ENCODE measurements at regions not wholly inside any gene's neighbourhood (a gene's known extent, or its start where the extent isn't known, plus 50 kb on each side); places are given as distances from the start of the nearest gene placed in this dataset.
"Not testable (repeated sequence)": the region's sequence is repeated elsewhere in the genome, so short reads cannot be mapped to it uniquely, and the experiment has no call there.

DNA sequence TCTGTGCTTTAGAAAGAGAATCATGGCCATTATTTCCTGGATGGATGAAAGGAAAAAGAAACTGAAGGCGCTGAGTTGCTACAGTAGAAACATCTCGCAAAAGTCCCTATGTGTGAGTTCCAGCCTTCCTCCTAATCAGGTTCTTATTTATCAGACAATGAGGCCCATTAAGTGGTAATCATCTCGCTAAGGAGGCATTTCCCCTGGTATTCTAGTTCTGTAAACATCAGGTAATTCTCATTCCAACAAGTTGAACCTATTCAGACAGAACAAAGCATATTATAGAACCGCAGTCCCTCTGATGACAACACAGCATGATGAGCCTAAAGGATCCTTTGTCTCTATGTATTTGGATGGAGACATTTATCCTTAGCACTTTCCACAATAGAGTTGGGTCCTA lies 205.7 kb upstream of the MAOA start:
- Histone ChIP-seq H3K9ac (ENCODE audit: low read depth in 1 of 2, low read length in 2 of 2) (no peak overlapping the region), H3K27me3 (ENCODE audit: control insufficient read depth in 4 of 4, insufficient read depth in 4 of 4, low read length in 3 of 4) (peaks cover 0 to 3% (median 0%) of the 10 kb centered on the region in 4 donors), H3K4me3 (ENCODE audit: low read depth in 1 of 3, low read length in 3 of 3) (no peak overlapping the region), H3K27ac (ENCODE audit: low read depth in 1 of 2, low read length in 2 of 2) (no peak overlapping the region), H3K4me1 (ENCODE audit: control insufficient read depth in 4 of 4, insufficient read depth in 4 of 4, low read length in 3 of 4) (no peaks in the 10 kb centered on the region), H3K9me3 (ENCODE audit: control insufficient read depth in 4 of 4, low read length in 3 of 4) (peaks cover 4 to 37% (median 17%) of the 10 kb centered on the region in 4 donors), H3K36me3 (ENCODE audit: control insufficient read depth in 4 of 4, insufficient read depth in 3 of 4, low read depth in 1 of 4, low read length in 3 of 4) (no peaks in the 10 kb centered on the region)
- 52% methylated on average over 4 of the region's 4 CpGs for WGBS
- TF ChIP-seq HNF4G (IDR thresholded peaks at IDR 0.05) (no peak), RAD21 (IDR thresholded peaks at IDR 0.05) (no peak), HNF4A (conservative IDR thresholded peaks at IDR 0.05) (no peak), SP1 (IDR thresholded peaks at IDR 0.05) (no peak), GABPA (IDR thresholded peaks at IDR 0.05 in 1 of 2, conservative IDR thresholded peaks at IDR 0.05 in 1 of 2) (no peak), FOXA2 (IDR thresholded peaks at IDR 0.05) (no peak), TAF1 (conservative IDR thresholded peaks at IDR 0.05) (no peak), EGR1 (IDR thresholded peaks at IDR 0.05; ENCODE audit: low read depth in 2 of 2) (no peak), RXRA (IDR thresholded peaks at IDR 0.05) (no peak), ZBTB33 (IDR thresholded peaks at IDR 0.05) (no peak), JUND (IDR thresholded peaks at IDR 0.05) (no peak), FOXA1 (IDR thresholded peaks at IDR 0.05) (no peak), NR2F2 (IDR thresholded peaks at IDR 0.05) (no peak), MAX (IDR thresholded peaks at IDR 0.05) (no peak)
- TF ChIP-seq, protein P1, sequence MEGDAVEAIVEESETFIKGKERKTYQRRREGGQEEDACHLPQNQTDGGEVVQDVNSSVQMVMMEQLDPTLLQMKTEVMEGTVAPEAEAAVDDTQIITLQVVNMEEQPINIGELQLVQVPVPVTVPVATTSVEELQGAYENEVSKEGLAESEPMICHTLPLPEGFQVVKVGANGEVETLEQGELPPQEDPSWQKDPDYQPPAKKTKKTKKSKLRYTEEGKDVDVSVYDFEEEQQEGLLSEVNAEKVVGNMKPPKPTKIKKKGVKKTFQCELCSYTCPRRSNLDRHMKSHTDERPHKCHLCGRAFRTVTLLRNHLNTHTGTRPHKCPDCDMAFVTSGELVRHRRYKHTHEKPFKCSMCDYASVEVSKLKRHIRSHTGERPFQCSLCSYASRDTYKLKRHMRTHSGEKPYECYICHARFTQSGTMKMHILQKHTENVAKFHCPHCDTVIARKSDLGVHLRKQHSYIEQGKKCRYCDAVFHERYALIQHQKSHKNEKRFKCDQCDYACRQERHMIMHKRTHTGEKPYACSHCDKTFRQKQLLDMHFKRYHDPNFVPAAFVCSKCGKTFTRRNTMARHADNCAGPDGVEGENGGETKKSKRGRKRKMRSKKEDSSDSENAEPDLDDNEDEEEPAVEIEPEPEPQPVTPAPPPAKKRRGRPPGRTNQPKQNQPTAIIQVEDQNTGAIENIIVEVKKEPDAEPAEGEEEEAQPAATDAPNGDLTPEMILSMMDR (IDR thresholded peaks at IDR 0.05; ENCODE audit: low read depth, low read length, missing input control) = no peak
- TF ChIP-seq, protein P2, sequence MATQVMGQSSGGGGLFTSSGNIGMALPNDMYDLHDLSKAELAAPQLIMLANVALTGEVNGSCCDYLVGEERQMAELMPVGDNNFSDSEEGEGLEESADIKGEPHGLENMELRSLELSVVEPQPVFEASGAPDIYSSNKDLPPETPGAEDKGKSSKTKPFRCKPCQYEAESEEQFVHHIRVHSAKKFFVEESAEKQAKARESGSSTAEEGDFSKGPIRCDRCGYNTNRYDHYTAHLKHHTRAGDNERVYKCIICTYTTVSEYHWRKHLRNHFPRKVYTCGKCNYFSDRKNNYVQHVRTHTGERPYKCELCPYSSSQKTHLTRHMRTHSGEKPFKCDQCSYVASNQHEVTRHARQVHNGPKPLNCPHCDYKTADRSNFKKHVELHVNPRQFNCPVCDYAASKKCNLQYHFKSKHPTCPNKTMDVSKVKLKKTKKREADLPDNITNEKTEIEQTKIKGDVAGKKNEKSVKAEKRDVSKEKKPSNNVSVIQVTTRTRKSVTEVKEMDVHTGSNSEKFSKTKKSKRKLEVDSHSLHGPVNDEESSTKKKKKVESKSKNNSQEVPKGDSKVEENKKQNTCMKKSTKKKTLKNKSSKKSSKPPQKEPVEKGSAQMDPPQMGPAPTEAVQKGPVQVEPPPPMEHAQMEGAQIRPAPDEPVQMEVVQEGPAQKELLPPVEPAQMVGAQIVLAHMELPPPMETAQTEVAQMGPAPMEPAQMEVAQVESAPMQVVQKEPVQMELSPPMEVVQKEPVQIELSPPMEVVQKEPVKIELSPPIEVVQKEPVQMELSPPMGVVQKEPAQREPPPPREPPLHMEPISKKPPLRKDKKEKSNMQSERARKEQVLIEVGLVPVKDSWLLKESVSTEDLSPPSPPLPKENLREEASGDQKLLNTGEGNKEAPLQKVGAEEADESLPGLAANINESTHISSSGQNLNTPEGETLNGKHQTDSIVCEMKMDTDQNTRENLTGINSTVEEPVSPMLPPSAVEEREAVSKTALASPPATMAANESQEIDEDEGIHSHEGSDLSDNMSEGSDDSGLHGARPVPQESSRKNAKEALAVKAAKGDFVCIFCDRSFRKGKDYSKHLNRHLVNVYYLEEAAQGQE (IDR thresholded peaks at IDR 0.05) = no peak
- TF ChIP-seq, protein P3, sequence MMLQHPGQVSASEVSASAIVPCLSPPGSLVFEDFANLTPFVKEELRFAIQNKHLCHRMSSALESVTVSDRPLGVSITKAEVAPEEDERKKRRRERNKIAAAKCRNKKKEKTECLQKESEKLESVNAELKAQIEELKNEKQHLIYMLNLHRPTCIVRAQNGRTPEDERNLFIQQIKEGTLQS (IDR thresholded peaks at IDR 0.05) = no peak
- DNase-seq (ENCODE audit: low spot score) = no peak

DNA sequence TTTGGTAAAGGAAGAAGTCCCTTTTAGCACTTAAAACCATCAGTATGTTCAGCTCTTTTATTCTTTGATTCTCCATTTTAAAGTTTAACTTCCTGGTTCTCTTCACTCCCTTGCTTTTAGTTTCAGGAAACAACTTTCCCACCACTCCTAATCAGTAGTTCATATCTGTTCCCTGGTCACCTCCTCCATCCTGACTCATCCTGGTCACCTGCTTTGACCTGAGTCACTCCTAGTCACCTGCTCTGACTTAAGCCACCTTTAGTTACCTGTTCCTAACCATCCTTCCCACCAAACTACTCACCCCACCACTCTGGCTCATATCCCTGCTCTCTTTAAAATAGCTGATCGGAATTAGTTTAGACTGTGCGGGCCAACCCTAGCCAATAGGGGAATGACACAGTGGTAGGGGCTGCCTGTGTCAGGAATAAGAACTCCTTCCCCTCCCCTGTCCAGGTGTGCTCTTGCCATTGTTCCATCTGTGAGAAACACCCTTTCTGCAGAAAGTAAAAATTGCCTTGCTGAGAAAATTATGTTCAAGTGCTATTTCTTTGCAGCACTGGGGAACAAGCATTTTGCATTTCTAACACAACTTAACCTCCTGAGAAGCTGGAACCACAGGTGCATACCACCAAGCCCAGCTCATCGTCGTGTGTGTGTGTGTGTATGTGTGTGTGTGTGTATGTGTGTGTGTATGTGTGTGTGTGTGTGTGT lies 204.0 kb upstream of the MAOA start:
- not testable (repeated sequence) for H3K9ac ChIP-seq (ENCODE audit: low read depth in 1 of 2, low read length in 2 of 2); H3K27ac ChIP-seq (ENCODE audit: low read depth in 1 of 2, low read length in 2 of 2); H3K4me1 ChIP-seq (ENCODE audit: control insufficient read depth in 4 of 4, insufficient read depth in 4 of 4, low read length in 3 of 4); H3K4me3 ChIP-seq (ENCODE audit: low read depth in 1 of 3, low read length in 3 of 3); H3K27me3 ChIP-seq (ENCODE audit: control insufficient read depth in 4 of 4, insufficient read depth in 4 of 4, low read length in 3 of 4); DNase-seq (ENCODE audit: low spot score); H3K36me3 ChIP-seq (ENCODE audit: control insufficient read depth in 4 of 4, insufficient read depth in 3 of 4, low read depth in 1 of 4, low read length in 3 of 4)
- H3K9me3 ChIP-seq (ENCODE audit: control insufficient read depth in 4 of 4, low read length in 3 of 4) = peaks cover 4 to 37% (median 17%) of the 10 kb centered on the region in 4 donors
- 95% methylated on average over 4 of the region's 4 CpGs for WGBS

Data from liver (tissue), 8 donors.